ENCODE measurements at regions not wholly inside any gene's neighbourhood (a gene's known extent, or its start where the extent isn't known, plus 50 kb on each side); places are given as distances from the start of the nearest gene placed in this dataset.

DNA sequence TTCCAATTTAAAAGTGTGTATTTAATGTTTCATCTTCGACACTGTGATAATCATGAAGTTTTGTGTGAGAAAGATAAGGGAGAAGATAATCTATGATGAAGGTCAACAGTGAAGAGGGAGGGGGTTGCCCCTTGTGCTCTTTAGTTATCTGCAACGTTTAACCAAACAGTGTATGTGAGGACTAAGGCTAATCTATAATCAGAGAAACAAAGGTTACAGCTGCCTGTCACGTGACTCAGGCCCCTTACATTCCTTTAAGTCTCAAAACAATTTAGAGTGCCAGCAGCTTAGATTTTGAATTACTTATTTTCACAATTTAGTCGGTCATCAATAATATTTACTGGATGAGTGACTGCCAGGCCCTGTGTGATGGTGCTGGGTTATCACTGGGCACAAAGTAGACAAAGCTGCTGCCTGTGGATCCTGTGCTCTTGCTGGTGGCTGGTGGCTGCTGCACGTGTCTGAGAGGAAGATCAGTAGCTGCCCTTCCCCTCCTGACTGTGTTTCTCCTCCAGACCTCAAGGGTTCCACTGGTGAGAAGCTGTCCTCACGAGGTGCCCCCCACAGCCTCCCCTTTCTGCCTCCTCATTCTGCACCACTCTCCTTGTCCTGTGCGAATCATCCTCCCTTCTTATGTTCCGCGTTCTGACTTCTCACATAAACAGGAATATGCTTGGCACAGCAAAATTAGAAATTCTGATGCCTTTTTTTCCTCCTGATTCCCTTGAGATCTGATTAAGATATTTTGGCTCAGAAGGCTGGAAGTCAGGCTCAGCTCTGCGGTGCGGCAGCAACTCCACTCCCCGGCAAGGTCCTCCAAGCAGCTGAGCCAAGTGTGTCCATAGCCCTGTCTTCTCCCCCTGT is 331.1 kb upstream of the B3GAT1 start (continued):
- TF ChIP-seq SRSF4 (IDR thresholded peaks at IDR 0.05; ENCODE audit: low read depth, low read length, poor library complexity, severe bottlenecking) (no peak), ZNF687 (CRISPR knock-in tag; IDR thresholded peaks at IDR 0.05) (peak; percentile 69), ZNF264 (CRISPR knock-in tag; IDR thresholded peaks at IDR 0.05) (peak; percentile 35; the same call in 1 of the 2 replicates), ZNF24 (IDR thresholded peaks at IDR 0.05) (no peak), ZNF383 (CRISPR knock-in tag; IDR thresholded peaks at IDR 0.05; ENCODE audit: borderline replicate concordance) (no peak), ZC3H13 (CRISPR knock-in tag; IDR thresholded peaks at IDR 0.05) (no peak), SNAPC2 (CRISPR knock-in tag; IDR thresholded peaks at IDR 0.05) (no peak), ZBTB37 (CRISPR knock-in tag; IDR thresholded peaks at IDR 0.05) (no peak), NFIB (CRISPR knock-in tag; IDR thresholded peaks at IDR 0.05; ENCODE audit: borderline replicate concordance) (no peak), SALL1 (CRISPR knock-in tag; IDR thresholded peaks at IDR 0.05) (peak; percentile 89), ZNF17 (CRISPR knock-in tag; IDR thresholded peaks at IDR 0.05) (no peak), ZNF101 (CRISPR knock-in tag; IDR thresholded peaks at IDR 0.05; ENCODE audit: borderline replicate concordance, low read depth) (no peak), NFATC3 (CRISPR knock-in tag; IDR thresholded peaks at IDR 0.05) (no peak), KLF13 (CRISPR knock-in tag; IDR thresholded peaks at IDR 0.05) (no peak), ZNF660 (CRISPR knock-in tag; IDR thresholded peaks at IDR 0.05; ENCODE audit: borderline replicate concordance, low read depth) (no peak), PHF21A (CRISPR knock-in tag; IDR thresholded peaks at IDR 0.05) (peak; percentile 55; the same call in 1 of the 2 replicates)
- TF ChIP-seq, protein P1, sequence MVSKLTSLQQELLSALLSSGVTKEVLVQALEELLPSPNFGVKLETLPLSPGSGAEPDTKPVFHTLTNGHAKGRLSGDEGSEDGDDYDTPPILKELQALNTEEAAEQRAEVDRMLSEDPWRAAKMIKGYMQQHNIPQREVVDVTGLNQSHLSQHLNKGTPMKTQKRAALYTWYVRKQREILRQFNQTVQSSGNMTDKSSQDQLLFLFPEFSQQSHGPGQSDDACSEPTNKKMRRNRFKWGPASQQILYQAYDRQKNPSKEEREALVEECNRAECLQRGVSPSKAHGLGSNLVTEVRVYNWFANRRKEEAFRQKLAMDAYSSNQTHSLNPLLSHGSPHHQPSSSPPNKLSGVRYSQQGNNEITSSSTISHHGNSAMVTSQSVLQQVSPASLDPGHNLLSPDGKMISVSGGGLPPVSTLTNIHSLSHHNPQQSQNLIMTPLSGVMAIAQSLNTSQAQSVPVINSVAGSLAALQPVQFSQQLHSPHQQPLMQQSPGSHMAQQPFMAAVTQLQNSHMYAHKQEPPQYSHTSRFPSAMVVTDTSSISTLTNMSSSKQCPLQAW (CRISPR knock-in tag; IDR thresholded peaks at IDR 0.05) = peak; percentile 23; the same call in 1 of the 2 replicates
- TF ChIP-seq, protein P2, sequence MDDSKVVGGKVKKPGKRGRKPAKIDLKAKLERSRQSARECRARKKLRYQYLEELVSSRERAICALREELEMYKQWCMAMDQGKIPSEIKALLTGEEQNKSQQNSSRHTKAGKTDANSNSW (CRISPR knock-in tag; IDR thresholded peaks at IDR 0.05; ENCODE audit: borderline replicate concordance) = no peak
